ENCODE measurements at regions not wholly inside any gene's neighbourhood (a gene's known extent, or its start where the extent isn't known, plus 50 kb on each side); places are given as distances from the start of the nearest gene placed in this dataset.

- TF ChIP-seq CTCF (IDR thresholded peaks at IDR 0.05): no peak
- TF ChIP-seq POLR2A (IDR thresholded peaks at IDR 0.05): no peak
Observed at GRCh38 chr3:84904816-84905555, 53.8 kb upstream of the CADM2 start.

Data from gastroesophageal sphincter (tissue), 3 donors.